ENCODE measurements at regions not wholly inside any gene's neighbourhood (a gene's known extent, or its start where the extent isn't known, plus 50 kb on each side); places are given as distances from the start of the nearest gene placed in this dataset.

GRCh38 chr9:87245271-87245670 is 252.4 kb upstream of the DAPK1 start:
- CTCF ChIA-PET (ENCODE audit: partially characterized antibody), result interaction anchor here (0.8 kb wide), 1 partner anchor 594 kb away, joined by 3 read pairs; no protein-coding TSS in a partner anchor
- no peak overlapping the region for H3K4ac ChIP-seq (replicated peaks; ENCODE audit: insufficient read length, low read depth, low read length)
- H2BK20ac ChIP-seq (ENCODE audit: low read length), result no peak overlapping the region
- H3K79me1 ChIP-seq (ENCODE audit: low read depth, low read length), result no peaks in the 10 kb centered on the region
- H2BK12ac ChIP-seq (ENCODE audit: low read depth, low read length), result no peak overlapping the region
- H3K27me3 ChIP-seq (replicated peaks in 1 of 4; ENCODE audit: control insufficient read depth in 3 of 4, extremely low read depth in 1 of 4, insufficient read depth in 3 of 4, low read length in 3 of 4), result no peaks in the 10 kb centered on the region; a peak in 1 of 7 replicates
- no peak for FAIRE-seq
- no peak overlapping the region for H2BK120ac ChIP-seq (replicated peaks; ENCODE audit: low read depth, low read length)
- H3K36me3 ChIP-seq (ENCODE audit: control insufficient read depth in 2 of 4, insufficient read depth in 4 of 4, low read length in 3 of 4), result no peaks in the 10 kb centered on the region
- TF ChIP-seq RXRA (IDR thresholded peaks at IDR 0.05; ENCODE audit: insufficient read depth, low read depth, low read length), result no peak
- TF ChIP-seq SUZ12 (IDR thresholded peaks at IDR 0.05; ENCODE audit: low read length), result no peak
- no peak for TF ChIP-seq TBP (IDR thresholded peaks at IDR 0.05; ENCODE audit: low read depth, low read length)
- no peak for TF ChIP-seq MAX (IDR thresholded peaks at IDR 0.05)
- no peak for TF ChIP-seq POLR2A (IDR thresholded peaks at IDR 0.05; ENCODE audit: control extremely low read depth in 1 of 2, low read depth in 2 of 2, low read length in 2 of 2)
- no peak for TF ChIP-seq PHF8 (conservative IDR thresholded peaks at IDR 0.05; ENCODE audit: low read depth, low read length)
- no peak for TF ChIP-seq RNF2 (IDR thresholded peaks at IDR 0.05; ENCODE audit: borderline replicate concordance, low read depth, low read length, missing control alignments, poor library complexity, severe bottlenecking)
- H4K5ac ChIP-seq (ENCODE audit: insufficient read length, low read depth, low read length), result no peak overlapping the region
- H2BK15ac ChIP-seq (ENCODE audit: low read length), result no peak overlapping the region
- H3K9me3 ChIP-seq (ENCODE audit: insufficient read depth in 2 of 2, low read depth in 1 of 2, low read length in 1 of 2), result no peaks in the 10 kb centered on the region; a peak in 1 of 4 replicates
- DNase-seq (ENCODE audit: low read depth in 1 of 2, low spot score in 2 of 2), result no peak
- no peak overlapping the region for H3K4me2 ChIP-seq (ENCODE audit: insufficient read depth in 1 of 2, low read depth in 2 of 2, low read length in 2 of 2)
- no peak overlapping the region for H2AFZ ChIP-seq (ENCODE audit: low read length)
- no peak overlapping the region for H2AK5ac ChIP-seq (ENCODE audit: low read depth, low read length)
- no peaks in the 10 kb centered on the region for H3K4me1 ChIP-seq (replicated peaks in 1 of 4; ENCODE audit: control insufficient read depth in 3 of 4, insufficient read depth in 4 of 4, low read length in 3 of 4)
- H4K20me1 ChIP-seq (replicated peaks in 1 of 2; ENCODE audit: control insufficient read depth in 1 of 2, insufficient read depth in 2 of 2, low read length in 2 of 2), result no peaks in the 10 kb centered on the region
- no peak overlapping the region for H4K91ac ChIP-seq (replicated peaks; ENCODE audit: insufficient read length, low read length)
- H3K14ac ChIP-seq (ENCODE audit: insufficient read length), result no peak overlapping the region
- no peak overlapping the region for H4K8ac ChIP-seq (ENCODE audit: extremely low read depth, insufficient read depth, low read length)
- H3K27ac ChIP-seq (ENCODE audit: low read depth, low read length), result no peak overlapping the region
- H3K79me2 ChIP-seq (ENCODE audit: control insufficient read depth in 1 of 2, insufficient read depth in 2 of 2, low read length in 2 of 2), result no peaks in the 10 kb centered on the region
- H3K18ac ChIP-seq (ENCODE audit: extremely low read depth, low read length), result no peak overlapping the region
- H3K9ac ChIP-seq (replicated peaks in 1 of 4; ENCODE audit: extremely low read depth in 1 of 4, low read depth in 3 of 4, low read length in 3 of 4), result no peak overlapping the region
- POLR2A ChIA-PET (ENCODE audit: partially characterized antibody), result no interaction called here
- no peak overlapping the region for H2BK5ac ChIP-seq (ENCODE audit: low read depth, low read length)
- H3K56ac ChIP-seq (replicated peaks; ENCODE audit: insufficient read length, low read depth, low read length), result no peak overlapping the region
- 85% methylated on average over 4 of the region's 4 CpGs; no CpG with 5 or more reads in 1 of the 2 experiments for WGBS, 2 experiments (ENCODE audit: extremely low coverage in 1 of 2, insufficient coverage in 1 of 2, insufficient read length in 1 of 2, insufficient replicate concordance in 2 of 2, low coverage in 1 of 2, low lambda C conversion rate in 2 of 2, missing lambda C conversion rate in 1 of 2)
- no peak overlapping the region for H3K4me3 ChIP-seq (ENCODE audit: extremely low read depth in 1 of 4, insufficient read depth in 2 of 4, low read depth in 3 of 4, low read length in 4 of 4)
- no peak overlapping the region for H3K23ac ChIP-seq (ENCODE audit: insufficient read length)
- H3K23me2 ChIP-seq (ENCODE audit: low read depth, low read length), result no peaks in the 10 kb centered on the region
